SKM-1 (cell line): ENCODE measurements at regions not wholly inside any gene's neighbourhood (a gene's known extent, or its start where the extent isn't known, plus 50 kb on each side); places are given as distances from the start of the nearest gene placed in this dataset.
"Not testable (repeated sequence)": the region's sequence is repeated elsewhere in the genome, so short reads cannot be mapped to it uniquely, and the experiment has no call there.

Experiments used
- DNase-seq: peaks from one replicate; lab custom pipeline; 2025; ENCODE audit not compliant: unreplicated experiment; lab: John Stamatoyannopoulos, UW

- no peak for DNase-seq
Measured at GRCh38 chr14:37977481-37977880, 230.2 kb upstream of the SSTR1 start.

GRCh38 chr14:37985826-37986470 is 221.8 kb upstream of the SSTR1 start:
- DNase-seq: no peak

- DNase-seq: no peak
Measured at GRCh38 chr14:37988472-37988871, 219.2 kb upstream of the SSTR1 start.

GRCh38 chr14:37991027-37991426 is 216.7 kb upstream of the SSTR1 start:
- DNase-seq: no peak

GRCh38 chr14:37992499-37992898 is 215.2 kb upstream of the SSTR1 start:
- no peak for DNase-seq

- no peak for DNase-seq
Measured at GRCh38 chr14:37994846-37995372, 212.8 kb upstream of the SSTR1 start.

GRCh38 chr14:37997017-37997416 is 210.7 kb upstream of the SSTR1 start:
- no peak for DNase-seq

GRCh38 chr14:38000340-38000739 is 207.4 kb upstream of the SSTR1 start:
- DNase-seq: no peak

GRCh38 chr14:38001501-38001900 is 206.2 kb upstream of the SSTR1 start:
- DNase-seq: no peak

GRCh38 chr14:38003746-38004609 is 203.7 kb upstream of the SSTR1 start:
- no peak for DNase-seq

- no peak for DNase-seq
Measured at GRCh38 chr14:38004610-38004879, 203.2 kb upstream of the SSTR1 start.

GRCh38 chr14:38011156-38011555 is 196.5 kb upstream of the SSTR1 start:
- DNase-seq: not testable (repeated sequence)

- no peak for DNase-seq
Measured at GRCh38 chr14:38012056-38012455, 195.6 kb upstream of the SSTR1 start.

GRCh38 chr14:38016497-38016896 is 191.2 kb upstream of the SSTR1 start:
- DNase-seq: no peak

- DNase-seq: no peak
Measured at GRCh38 chr14:38021861-38022260, 185.8 kb upstream of the SSTR1 start.

GRCh38 chr14:38022775-38023174 is 184.9 kb upstream of the SSTR1 start:
- DNase-seq: no peak

GRCh38 chr14:38038171-38038570 is 169.5 kb upstream of the SSTR1 start:
- no peak for DNase-seq

- no peak for DNase-seq
Measured at GRCh38 chr14:38038986-38039385, 168.7 kb upstream of the SSTR1 start.

GRCh38 chr14:38039496-38039895 is 168.2 kb upstream of the SSTR1 start:
- DNase-seq: no peak

- DNase-seq: no peak
Measured at GRCh38 chr14:38040411-38040810, 167.3 kb upstream of the SSTR1 start.

GRCh38 chr14:38042322-38042721 is 165.4 kb upstream of the SSTR1 start:
- no peak for DNase-seq

GRCh38 chr14:38044710-38045109 is 163.0 kb upstream of the SSTR1 start:
- DNase-seq: no peak

- DNase-seq: no peak
Measured at GRCh38 chr14:38045461-38045860, 162.2 kb upstream of the SSTR1 start.
